ENCODE measurements at regions not wholly inside any gene's neighbourhood (a gene's known extent, or its start where the extent isn't known, plus 50 kb on each side); places are given as distances from the start of the nearest gene placed in this dataset.
"Not testable (repeated sequence)": the region's sequence is repeated elsewhere in the genome, so short reads cannot be mapped to it uniquely, and the experiment has no call there.

- TF ChIP-seq POLR2A (IDR thresholded peaks at IDR 0.05) (no peak), CTCF (IDR thresholded peaks at IDR 0.05) (no peak), POLR2AphosphoS5 (IDR thresholded peaks at IDR 0.05; ENCODE audit: insufficient read depth in 1 of 2, low read depth in 1 of 2) (no peak)
- Histone ChIP-seq H3K9me3 (no peaks in the 10 kb centered on the region), H3K27me3 (no peaks in the 10 kb centered on the region), H3K27ac (no peak overlapping the region), H3K36me3 (no peaks in the 10 kb centered on the region), H3K4me1 (no peaks in the 10 kb centered on the region), H3K4me3 (no peak overlapping the region)
- intact Hi-C loops (cut with DNase I): no loop called here
- DNase-seq (ENCODE audit: extremely low spot score in 2 of 2): no peak
Measured at GRCh38 chr20:12740647-12741046, 268.1 kb upstream of the SPTLC3 start.

- H3K27ac ChIP-seq: no peak overlapping the region
- no peaks in the 10 kb centered on the region for H3K36me3 ChIP-seq
- no peak for TF ChIP-seq CTCF (IDR thresholded peaks at IDR 0.05)
- TF ChIP-seq POLR2AphosphoS5 (IDR thresholded peaks at IDR 0.05; ENCODE audit: insufficient read depth in 1 of 2, low read depth in 1 of 2): no peak
- TF ChIP-seq POLR2A (IDR thresholded peaks at IDR 0.05): no peak
- no peaks in the 10 kb centered on the region for H3K27me3 ChIP-seq
- intact Hi-C loops (cut with DNase I): no loop called here
- H3K9me3 ChIP-seq: no peaks in the 10 kb centered on the region
- DNase-seq (ENCODE audit: extremely low spot score in 2 of 2): no peak
- no peaks in the 10 kb centered on the region for H3K4me1 ChIP-seq
- H3K4me3 ChIP-seq: no peak overlapping the region
Measured at GRCh38 chr20:12744037-12744436, 264.7 kb upstream of the SPTLC3 start.

- intact Hi-C loops (cut with DNase I): no loop called here
- Histone ChIP-seq H3K36me3 (no peaks in the 10 kb centered on the region), H3K27ac (no peak overlapping the region), H3K4me3 (no peak overlapping the region), H3K4me1 (no peaks in the 10 kb centered on the region), H3K27me3 (no peaks in the 10 kb centered on the region), H3K9me3 (no peaks in the 10 kb centered on the region)
- TF ChIP-seq CTCF (IDR thresholded peaks at IDR 0.05) (no peak), POLR2AphosphoS5 (IDR thresholded peaks at IDR 0.05; ENCODE audit: insufficient read depth in 1 of 2, low read depth in 1 of 2) (no peak), POLR2A (IDR thresholded peaks at IDR 0.05) (no peak)
- DNase-seq (ENCODE audit: extremely low spot score in 2 of 2): no peak
Measured at GRCh38 chr20:12748359-12748994, 260.3 kb upstream of the SPTLC3 start.

- no peak overlapping the region for H3K27ac ChIP-seq
- intact Hi-C loops (cut with DNase I): no loop called here
- no peak for TF ChIP-seq CTCF (IDR thresholded peaks at IDR 0.05)
- TF ChIP-seq POLR2AphosphoS5 (IDR thresholded peaks at IDR 0.05; ENCODE audit: insufficient read depth in 1 of 2, low read depth in 1 of 2): no peak
- TF ChIP-seq POLR2A (IDR thresholded peaks at IDR 0.05): no peak
Measured at GRCh38 chr20:12750221-12750620, 258.6 kb upstream of the SPTLC3 start.

GRCh38 chr20:12752900-12753693, 255.7 kb upstream of the SPTLC3 start:
- DNase-seq (ENCODE audit: extremely low spot score in 2 of 2); H3K4me3 ChIP-seq; H3K36me3 ChIP-seq; H3K9me3 ChIP-seq; H3K27ac ChIP-seq; intact Hi-C loops (cut with DNase I); H3K27me3 ChIP-seq; H3K4me1 ChIP-seq: not testable (repeated sequence)

More at GRCh38 chr20:12750221-12750620, 258.6 kb upstream of the SPTLC3 start:
- no peak for DNase-seq (ENCODE audit: extremely low spot score in 2 of 2)
- H3K4me3 ChIP-seq: no peak overlapping the region
- no peaks in the 10 kb centered on the region for H3K4me1 ChIP-seq
- H3K27me3 ChIP-seq: no peaks in the 10 kb centered on the region
- no peaks in the 10 kb centered on the region for H3K9me3 ChIP-seq
- no peaks in the 10 kb centered on the region for H3K36me3 ChIP-seq

GRCh38 chr20:12753742-12754141, 255.0 kb upstream of the SPTLC3 start:
- H3K9me3 ChIP-seq; H3K4me3 ChIP-seq; H3K27ac ChIP-seq; intact Hi-C loops (cut with DNase I); H3K36me3 ChIP-seq; H3K27me3 ChIP-seq; DNase-seq (ENCODE audit: extremely low spot score in 2 of 2); H3K4me1 ChIP-seq: not testable (repeated sequence)

- H3K27me3 ChIP-seq; H3K4me1 ChIP-seq; intact Hi-C loops (cut with DNase I); H3K9me3 ChIP-seq; H3K4me3 ChIP-seq; DNase-seq (ENCODE audit: extremely low spot score in 2 of 2); H3K36me3 ChIP-seq; H3K27ac ChIP-seq: not testable (repeated sequence)
Measured at GRCh38 chr20:12759493-12759892, 249.3 kb upstream of the SPTLC3 start.

All from vagina (tissue), 2 donors.